Ectodermal cell (in vitro differentiated cells): ENCODE measurements at regions not wholly inside any gene's neighbourhood (a gene's known extent, or its start where the extent isn't known, plus 50 kb on each side); places are given as distances from the start of the nearest gene placed in this dataset.
"Not testable (repeated sequence)": the region's sequence is repeated elsewhere in the genome, so short reads cannot be mapped to it uniquely, and the experiment has no call there.

Source experiments
- H3K27ac ChIP-seq: 2 replicates; pipeline ENCODE4 v1.7.0; 2013; ENCODE audit warnings: mild to moderate bottlenecking, low read depth, low read length; ENCODE audit not compliant: insufficient read depth, poor library complexity, severe bottlenecking
- H3K27me3 ChIP-seq: 2 replicates; pipeline ENCODE4 v1.7.0; 2013; ENCODE audit warnings: mild to moderate bottlenecking, low read length; ENCODE audit not compliant: insufficient read depth, control insufficient read depth, poor library complexity, severe bottlenecking
- H3K36me3 ChIP-seq: one replicate; pipeline ENCODE4 v1.7.0; 2013; ENCODE audit warnings: low read length; ENCODE audit not compliant: control insufficient read depth, insufficient read depth
- H3K4me1 ChIP-seq: one replicate; pipeline ENCODE4 v1.7.0; 2013; ENCODE audit warnings: low read length; ENCODE audit not compliant: control insufficient read depth, insufficient read depth
- H3K4me3 ChIP-seq: 2 replicates; pipeline ENCODE4 v1.7.0; 2013; ENCODE audit warnings: low read depth, low read length, control low read depth; ENCODE audit not compliant: insufficient read depth
- H3K9me3 ChIP-seq: 2 replicates; pipeline ENCODE4 v1.7.0; 2013; ENCODE audit warnings: mild to moderate bottlenecking, low read length, moderate library complexity; ENCODE audit not compliant: control insufficient read depth
- WGBS, 2 experiments: methylation state at CpG; one replicate each; pipeline ENCODE4 v1.1.7; 2013; ENCODE audit warnings: missing lambda C conversion rate in 2 of 2; 5-methylcytosine and 5-hydroxymethylcytosine counted together

- Histone ChIP-seq H3K27me3 (no peaks in the 10 kb centered on the region), H3K9me3 (no peaks in the 10 kb centered on the region), H3K27ac (no peak overlapping the region), H3K4me1 (peaks cover 11% of the 10 kb centered on the region), H3K36me3 (no peaks in the 10 kb centered on the region), H3K4me3 (no peak overlapping the region)
- WGBS, 2 experiments, result 97 to 100% methylated on average over 2 to 3 of the region's 4 CpGs
Observed at GRCh38 chr4:159682996-159683395, 580.1 kb downstream of the RAPGEF2 start.

- Histone ChIP-seq H3K4me3 (no peak overlapping the region), H3K27ac (no peak overlapping the region), H3K9me3 (no peaks in the 10 kb centered on the region), H3K36me3 (no peaks in the 10 kb centered on the region), H3K27me3 (no peaks in the 10 kb centered on the region), H3K4me1 (peaks cover 11% of the 10 kb centered on the region)
- WGBS, 2 experiments, result 100% methylated on average over 1 of the region's 1 CpG
Observed at GRCh38 chr4:159684061-159684460, 581.2 kb downstream of the RAPGEF2 start.

GRCh38 chr4:159685340-159686092 lies 582.6 kb downstream of the RAPGEF2 start:
- peak overlapping the region; percentile 44 for H3K27ac ChIP-seq
- H3K9me3 ChIP-seq, result no peaks in the 10 kb centered on the region
- H3K4me3 ChIP-seq, result no peak overlapping the region
- 49 to 64% methylated on average over 3 of the region's 3 CpGs for WGBS, 2 experiments
- peaks cover 9% of the 10 kb centered on the region for H3K4me1 ChIP-seq
- H3K36me3 ChIP-seq, result no peaks in the 10 kb centered on the region
- H3K27me3 ChIP-seq, result no peaks in the 10 kb centered on the region

DNA sequence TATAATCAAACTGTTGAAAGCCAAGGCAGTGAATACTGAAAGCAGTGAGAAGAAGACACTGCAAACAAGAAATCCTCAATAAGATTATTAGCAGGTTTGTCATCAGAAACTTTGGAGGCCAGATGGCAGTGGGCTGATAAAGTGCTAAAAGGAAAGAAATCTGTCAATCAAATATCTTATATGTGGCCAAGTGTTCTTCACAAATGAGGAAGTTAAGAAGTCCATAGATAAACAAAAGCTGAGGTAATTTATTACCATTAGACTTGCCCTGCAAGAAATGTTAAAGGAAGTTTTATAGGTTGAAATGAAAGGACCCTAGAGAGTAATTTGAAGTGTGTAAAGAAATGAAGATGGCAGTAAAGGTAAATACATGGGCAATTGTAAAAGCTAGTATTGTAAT lies 586.6 kb downstream of the RAPGEF2 start:
- Histone ChIP-seq H3K9me3 (no peaks in the 10 kb centered on the region), H3K4me1 (peaks cover 5% of the 10 kb centered on the region)

DNA sequence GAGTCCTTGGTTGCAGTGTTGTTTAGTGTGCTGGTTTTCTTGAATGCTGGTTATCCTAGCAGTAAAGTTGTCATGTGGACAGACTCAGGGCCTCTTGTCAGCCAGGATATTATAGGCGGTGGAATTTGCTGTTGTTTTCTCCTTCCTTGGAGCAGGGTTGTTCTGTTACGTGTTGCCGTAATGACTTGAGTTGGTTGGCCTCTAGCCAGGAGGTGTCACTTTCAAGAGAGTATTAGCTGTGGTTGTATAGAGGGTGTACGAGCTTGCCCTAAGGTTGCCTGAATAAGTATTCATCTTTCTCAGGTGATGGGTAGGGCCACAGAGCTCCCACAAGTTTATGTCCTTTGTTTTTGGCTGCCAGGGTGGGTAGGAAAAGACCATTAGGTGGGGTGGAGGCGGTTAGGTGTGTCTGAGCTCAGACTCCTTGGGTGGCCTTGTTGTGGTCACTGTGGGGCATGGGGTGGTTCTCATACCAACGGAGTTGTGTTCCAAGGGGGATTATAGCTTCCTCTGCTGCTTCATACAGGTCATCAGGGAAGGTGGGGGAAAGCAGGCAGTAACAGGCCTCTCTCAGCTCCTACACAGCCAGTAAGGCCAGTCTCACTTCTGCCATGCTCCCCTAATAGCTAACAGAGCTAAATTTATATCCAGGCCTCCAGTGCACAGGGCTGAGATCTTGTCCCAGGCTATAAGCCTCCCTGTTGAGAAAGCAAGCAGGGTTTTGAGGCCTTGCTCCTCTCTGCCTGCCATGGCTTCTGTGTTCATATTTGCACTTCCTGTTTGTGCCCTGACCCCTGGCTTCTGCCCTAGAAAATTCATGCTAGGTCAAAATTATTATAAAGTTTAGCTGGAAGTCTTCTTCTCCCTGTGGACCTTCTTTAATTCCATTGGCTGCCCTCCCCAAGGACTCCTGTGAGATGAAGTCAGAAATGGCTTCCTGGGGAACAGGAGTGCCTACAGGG lies 594.7 kb downstream of the RAPGEF2 start:
- 86 to 91% methylated on average over 6 of the region's 6 CpGs for WGBS, 2 experiments
- Histone ChIP-seq H3K4me3 (no peak overlapping the region), H3K36me3 (peaks cover 6% of the 10 kb centered on the region), H3K27ac (no peak overlapping the region), H3K4me1 (no peaks in the 10 kb centered on the region), H3K27me3 (no peaks in the 10 kb centered on the region), H3K9me3 (no peaks in the 10 kb centered on the region)

More for the DNA sequence above, 586.6 kb downstream of the RAPGEF2 start:
- no peak overlapping the region for H3K27ac ChIP-seq
- no peaks in the 10 kb centered on the region for H3K27me3 ChIP-seq
- H3K4me3 ChIP-seq, result no peak overlapping the region
- H3K36me3 ChIP-seq, result no peaks in the 10 kb centered on the region

DNA sequence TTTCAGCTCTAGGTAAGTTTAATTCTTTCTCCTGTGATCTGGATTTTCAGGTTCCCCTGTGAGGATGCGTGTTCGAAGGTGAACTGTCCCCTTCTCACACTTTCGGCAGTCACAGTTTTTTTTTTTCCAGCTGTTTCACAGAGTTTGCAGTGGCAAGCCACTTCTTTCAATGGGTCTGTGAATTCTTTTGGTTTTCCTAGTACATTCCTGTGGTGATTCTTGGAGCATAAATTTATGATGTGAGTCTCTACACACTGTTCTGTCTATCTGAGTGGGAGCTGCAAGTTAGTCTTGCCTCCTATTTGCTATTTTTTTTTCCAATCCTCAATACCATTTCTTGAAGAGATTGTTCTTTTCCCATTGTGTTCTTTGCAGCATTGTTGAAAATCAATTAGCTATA lies 595.5 kb downstream of the RAPGEF2 start:
- 93 to 99% methylated on average over 3 of the region's 3 CpGs for WGBS, 2 experiments

DNA sequence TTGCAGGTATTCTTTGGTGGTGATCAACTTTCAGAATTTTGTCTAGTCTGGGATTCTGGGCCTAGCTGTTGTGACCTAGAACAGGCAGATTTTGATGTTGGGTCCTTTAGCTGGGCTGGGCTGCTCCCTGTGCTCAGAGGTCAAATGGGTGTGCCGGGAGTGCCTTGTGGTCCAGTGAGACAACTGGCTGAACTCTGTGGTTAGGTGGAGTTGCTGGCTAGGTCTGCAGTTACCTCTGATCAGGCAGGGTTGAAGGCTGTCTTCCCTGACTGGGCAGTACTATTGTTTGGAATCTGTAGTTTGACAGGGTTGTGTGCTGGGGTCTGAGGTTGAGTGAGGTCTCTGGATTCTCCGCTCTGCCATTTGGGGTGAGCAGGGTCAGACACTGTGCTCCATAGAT lies 599.3 kb downstream of the RAPGEF2 start:
- no peaks in the 10 kb centered on the region for H3K9me3 ChIP-seq

More for the DNA sequence above, 595.5 kb downstream of the RAPGEF2 start:
- peaks cover 7% of the 10 kb centered on the region for H3K36me3 ChIP-seq
- no peaks in the 10 kb centered on the region for H3K4me1 ChIP-seq
- H3K27ac ChIP-seq, result no peak overlapping the region
- H3K4me3 ChIP-seq, result no peak overlapping the region
- H3K27me3 ChIP-seq, result no peaks in the 10 kb centered on the region
- no peaks in the 10 kb centered on the region for H3K9me3 ChIP-seq

DNA sequence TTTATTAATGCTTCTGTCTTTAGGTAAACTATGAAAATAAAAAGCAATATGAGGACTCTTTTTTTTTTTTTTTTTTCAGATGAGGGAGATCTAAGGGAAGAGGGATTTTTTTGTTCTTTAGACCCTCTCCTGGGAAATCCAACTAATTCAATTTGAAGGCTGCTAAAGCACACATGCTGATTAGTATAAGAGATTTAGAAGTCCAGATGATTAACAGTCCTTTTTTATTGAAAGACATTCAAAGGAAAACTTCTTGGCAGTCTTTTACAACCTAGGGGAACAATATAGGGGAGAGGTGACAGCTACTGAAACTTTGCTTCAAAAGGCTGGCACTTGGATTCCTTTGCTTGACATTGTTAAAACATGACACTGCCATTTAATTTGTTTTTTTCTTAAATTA lies 602.5 kb downstream of the RAPGEF2 start:
- Histone ChIP-seq H3K36me3 (peaks cover 7% of the 10 kb centered on the region), H3K27ac (no peak overlapping the region), H3K4me1 (peaks cover 8% of the 10 kb centered on the region), H3K27me3 (no peaks in the 10 kb centered on the region), H3K4me3 (no peak overlapping the region), H3K9me3 (no peaks in the 10 kb centered on the region)

More for the DNA sequence above, 599.3 kb downstream of the RAPGEF2 start:
- Histone ChIP-seq H3K27me3 (no peaks in the 10 kb centered on the region), H3K4me1 (peaks cover 8% of the 10 kb centered on the region), H3K36me3 (peaks cover 7% of the 10 kb centered on the region), H3K4me3 (no peak overlapping the region), H3K27ac (no peak overlapping the region)
- 64 to 70% methylated on average over 2 of the region's 2 CpGs for WGBS, 2 experiments

- Histone ChIP-seq H3K27ac (no peak overlapping the region), H3K4me1 (peaks cover 8% of the 10 kb centered on the region), H3K9me3 (no peaks in the 10 kb centered on the region), H3K36me3 (peaks cover 7% of the 10 kb centered on the region), H3K4me3 (no peak overlapping the region), H3K27me3 (no peaks in the 10 kb centered on the region)
Observed at GRCh38 chr4:159706704-159707103, 603.8 kb downstream of the RAPGEF2 start.

- H3K9me3 ChIP-seq, H3K27ac ChIP-seq, H3K36me3 ChIP-seq, H3K4me1 ChIP-seq, H3K27me3 ChIP-seq, H3K4me3 ChIP-seq: not testable (repeated sequence)
- 87% methylated on average over 23 to 25 of the region's 25 CpGs for WGBS, 2 experiments
Observed at GRCh38 chr4:159715180-159715579, 612.3 kb downstream of the RAPGEF2 start.
